GM13976 (cell line): ENCODE measurements at regions not wholly inside any gene's neighbourhood (a gene's known extent, or its start where the extent isn't known, plus 50 kb on each side); places are given as distances from the start of the nearest gene placed in this dataset.

Experiments
- DNase-seq: peaks from one replicate; pipeline ENCODE4 v3.0.0; 2012; ENCODE audit warnings: low spot score
- CTCF ChIP-seq: IDR thresholded peaks from 2 replicates; pipeline ENCODE4 v1.5.1; 2012; ENCODE audit warnings: borderline replicate concordance, mild to moderate bottlenecking; ENCODE audit not compliant: insufficient read depth; ENCODE audit errors: extremely low read depth, missing control alignments, control extremely low read depth
- in situ Hi-C: fragments of 300-500 bp; cut with MboI; formaldehyde crosslinking; loops from one replicate; pipeline ENCODE4 v1.12.0; 2022; ENCODE audit warnings: low sequenced_read_pairs, mixed read lengths, inconsistent platforms; ENCODE audit not compliant: unreplicated experiment

GRCh38 chr3:177322881-177323280, 125.6 kb upstream of the TBL1XR1 start:
- DNase-seq, result no peak
- TF ChIP-seq CTCF, result no peak
- in situ Hi-C loops, result no loop called here

GRCh38 chr3:177329854-177330253, 132.6 kb upstream of the TBL1XR1 start:
- TF ChIP-seq CTCF, result no peak
- DNase-seq, result no peak
- in situ Hi-C loops, result loop anchor here (25.0 kb wide), 1 partner anchor 268 kb away; no protein-coding TSS in a partner anchor

DNA sequence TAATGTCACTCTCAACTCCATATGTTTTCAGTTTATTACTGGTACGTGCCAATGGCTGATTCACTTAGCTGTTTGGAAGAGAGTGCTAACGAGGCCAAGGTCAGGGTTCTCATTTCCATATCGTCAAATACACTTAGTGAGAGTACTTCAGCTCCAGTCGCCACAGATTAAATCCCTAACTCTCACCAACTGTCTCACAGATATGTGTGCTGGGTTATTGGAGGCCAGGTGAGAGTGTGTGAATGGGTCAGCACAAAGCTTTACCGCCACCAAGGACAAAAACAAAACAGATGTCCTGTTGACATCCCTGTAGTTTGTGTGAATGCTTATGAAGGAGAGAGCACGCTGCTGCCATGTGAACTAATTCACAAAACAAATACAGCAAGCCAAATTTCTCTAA, 133.5 kb upstream of the TBL1XR1 start:
- in situ Hi-C loops, result loop anchor here (25.0 kb wide), 1 partner anchor 268 kb away; no protein-coding TSS in a partner anchor
- DNase-seq, result no peak
- no peak for TF ChIP-seq CTCF

DNA sequence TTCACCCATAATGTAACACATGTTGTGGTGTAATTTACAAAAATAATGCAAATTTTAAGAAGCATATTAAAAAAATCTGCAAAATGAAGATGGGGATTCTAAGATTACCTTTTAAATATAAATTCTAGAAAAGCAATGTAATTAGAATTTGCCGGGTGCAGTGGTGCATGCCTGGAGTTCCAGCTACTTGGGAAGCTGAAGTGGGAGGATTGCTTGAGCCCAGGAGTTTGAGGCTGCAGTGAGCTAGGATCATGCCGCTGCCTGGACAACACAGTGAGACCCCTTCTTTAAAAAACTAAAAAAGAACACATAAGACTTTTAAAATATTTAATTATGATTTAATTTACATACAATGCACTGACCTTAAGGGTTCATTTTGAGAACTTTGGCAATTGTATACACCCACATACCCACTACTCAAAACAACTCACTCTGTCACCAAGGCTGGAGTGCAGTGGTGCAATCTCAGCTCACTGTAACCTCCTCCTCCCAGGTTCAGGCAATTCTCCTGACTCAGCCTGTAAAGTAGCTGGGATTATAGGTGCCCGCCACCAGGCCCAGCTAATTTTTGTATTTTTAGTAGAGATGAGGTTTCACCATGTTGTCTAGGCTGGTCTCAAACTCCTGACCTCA, 134.0 kb upstream of the TBL1XR1 start:
- in situ Hi-C loops, result loop anchor here (25.0 kb wide), 1 partner anchor 269 kb away; no protein-coding TSS in a partner anchor
- no peak for TF ChIP-seq CTCF
- DNase-seq, result no peak

DNA sequence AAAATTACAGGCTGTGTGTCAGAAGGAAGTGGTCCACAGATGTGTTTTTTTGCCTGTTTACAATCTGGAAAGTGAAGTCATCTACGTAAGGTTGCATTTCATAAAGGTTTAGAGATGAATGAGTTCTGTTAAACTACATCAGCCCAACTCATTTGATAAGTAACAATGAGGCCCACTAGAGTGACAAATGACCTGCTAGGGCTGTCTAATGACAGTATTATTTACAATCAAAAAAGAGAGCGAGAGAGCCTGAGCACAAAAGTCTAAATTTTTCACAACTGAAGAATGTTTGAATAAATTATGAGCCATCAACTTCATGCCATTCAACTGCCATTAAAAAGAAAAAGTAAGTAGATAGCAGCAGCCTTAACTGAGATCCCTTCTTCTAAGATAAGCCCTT, 135.7 kb upstream of the TBL1XR1 start:
- in situ Hi-C loops, result loop anchor here (25.0 kb wide), 1 partner anchor 271 kb away; no protein-coding TSS in a partner anchor
- no peak for DNase-seq
- no peak for TF ChIP-seq CTCF

DNA sequence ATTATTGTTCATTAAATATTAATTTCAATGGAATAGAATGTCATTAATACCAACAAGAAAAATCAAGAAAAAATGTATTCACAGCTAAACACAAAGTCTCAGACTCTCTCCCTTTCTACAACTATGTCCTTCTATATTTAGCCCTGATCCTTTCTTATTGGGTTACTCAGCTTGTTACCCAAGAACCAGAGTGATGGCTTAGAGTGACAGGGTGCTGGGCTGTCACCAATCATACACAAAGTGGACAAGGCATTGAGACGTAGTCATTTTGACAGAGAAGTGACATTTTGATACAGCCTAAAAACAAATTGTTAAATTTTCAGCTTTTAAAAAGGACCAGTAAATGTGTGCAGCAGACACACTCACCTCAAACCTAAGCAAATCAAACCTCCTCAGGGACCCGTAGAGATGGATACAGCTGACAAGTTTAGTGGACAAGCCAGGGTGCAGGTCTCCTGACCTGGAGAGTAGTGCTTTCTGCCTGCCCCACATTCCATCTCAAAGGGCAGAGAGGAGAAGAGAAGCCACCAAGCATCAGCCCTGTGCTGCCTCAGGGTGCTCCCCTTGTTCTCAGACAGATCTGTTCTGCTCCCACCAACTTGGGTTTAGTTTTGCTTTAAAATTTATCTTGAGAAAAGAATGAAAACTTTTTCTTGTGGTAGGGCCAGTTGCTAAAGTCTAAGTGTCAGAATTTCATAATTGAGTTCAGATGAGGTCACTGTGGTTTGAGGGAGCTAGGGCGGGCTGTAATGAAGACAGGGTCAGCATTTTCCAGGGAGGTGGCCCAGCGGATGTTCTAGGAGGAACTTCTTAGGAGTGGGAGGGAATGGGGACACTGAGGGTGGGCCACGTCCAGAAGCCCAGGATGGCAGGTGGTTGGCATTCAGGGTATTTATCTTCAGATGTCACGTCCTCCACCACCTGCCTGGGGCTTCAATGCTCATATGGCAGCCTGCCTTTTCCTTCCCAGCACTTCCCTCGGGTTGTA, 136.5 kb upstream of the TBL1XR1 start:
- TF ChIP-seq CTCF, result no peak
- DNase-seq, result no peak
- in situ Hi-C loops, result loop anchor here (25.0 kb wide), 1 partner anchor 272 kb away; no protein-coding TSS in a partner anchor
